Brain microvascular endothelial cell (primary cell): ENCODE measurements at regions not wholly inside any gene's neighbourhood (a gene's known extent, or its start where the extent isn't known, plus 50 kb on each side); places are given as distances from the start of the nearest gene placed in this dataset.

ENCODE experiments used
- DNase-seq: peaks from one replicate; pipeline ENCODE4 v3.0.0-alpha.2; 2020
- H3K27ac ChIP-seq: fragments of 250-450 bp; sonication (Bioruptor Pico); 2 replicates; pipeline ENCODE4 v1.5.1; 2020; ENCODE audit warnings: mild to moderate bottlenecking, moderate library complexity
- H3K27me3 ChIP-seq: fragments of 250-450 bp; sonication (Bioruptor Pico); replicated peaks from 2 replicates; pipeline ENCODE4 v1.5.1; 2020; ENCODE audit warnings: mild to moderate bottlenecking
- H3K36me3 ChIP-seq: fragments of 250-450 bp; sonication (Bioruptor Pico); replicated peaks from 2 replicates; pipeline ENCODE4 v1.5.1; 2020; ENCODE audit warnings: mild to moderate bottlenecking
- H3K4me3 ChIP-seq: 2 replicates; pipeline ENCODE4 v1.5.1; 2011; ENCODE audit warnings: low read depth, mild to moderate bottlenecking, control low read depth, low read length, moderate library complexity
- in situ Hi-C: cut with HindIII; loops from 2 replicates; pipeline ENCODE4 v1.10.0; 2017; ENCODE audit warnings: low sequenced_read_pairs, low pct_ligation_motif_present
- TF ChIP-seq, protein P1 (sequence below): IDR thresholded peaks from 2 replicates; pipeline ENCODE4 v1.5.1; 2011; ENCODE audit warnings: low read depth, mild to moderate bottlenecking, moderate library complexity, low read length, control low read depth, inconsistent platforms; ENCODE audit errors: missing control alignments

DNA sequence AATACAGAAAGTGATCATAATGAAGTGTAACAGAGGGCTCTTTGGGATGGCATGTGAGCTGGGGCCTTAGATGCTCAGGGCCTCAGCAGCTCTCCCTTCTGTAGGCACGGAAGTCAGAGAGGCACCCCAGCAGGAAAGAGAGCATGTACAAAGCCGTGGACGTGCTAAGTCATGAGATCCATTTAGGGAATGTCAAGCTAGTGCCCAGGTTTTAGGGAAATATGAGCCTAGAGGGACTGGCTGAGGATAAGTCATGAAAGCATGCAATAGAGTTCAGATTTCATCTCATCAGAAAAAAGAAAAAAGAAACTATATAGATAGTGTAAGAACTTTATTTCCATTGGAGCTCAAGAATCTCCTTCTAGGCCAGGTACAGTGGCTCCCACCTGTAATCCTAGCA lies 379.5 kb upstream of the KLF4 start:
- Histone ChIP-seq H3K4me3 (no peak overlapping the region), H3K27ac (no peak overlapping the region), H3K27me3 (no peaks in the 10 kb centered on the region), H3K36me3 (no peaks in the 10 kb centered on the region)
- no peak for DNase-seq
- TF ChIP-seq, protein P1, sequence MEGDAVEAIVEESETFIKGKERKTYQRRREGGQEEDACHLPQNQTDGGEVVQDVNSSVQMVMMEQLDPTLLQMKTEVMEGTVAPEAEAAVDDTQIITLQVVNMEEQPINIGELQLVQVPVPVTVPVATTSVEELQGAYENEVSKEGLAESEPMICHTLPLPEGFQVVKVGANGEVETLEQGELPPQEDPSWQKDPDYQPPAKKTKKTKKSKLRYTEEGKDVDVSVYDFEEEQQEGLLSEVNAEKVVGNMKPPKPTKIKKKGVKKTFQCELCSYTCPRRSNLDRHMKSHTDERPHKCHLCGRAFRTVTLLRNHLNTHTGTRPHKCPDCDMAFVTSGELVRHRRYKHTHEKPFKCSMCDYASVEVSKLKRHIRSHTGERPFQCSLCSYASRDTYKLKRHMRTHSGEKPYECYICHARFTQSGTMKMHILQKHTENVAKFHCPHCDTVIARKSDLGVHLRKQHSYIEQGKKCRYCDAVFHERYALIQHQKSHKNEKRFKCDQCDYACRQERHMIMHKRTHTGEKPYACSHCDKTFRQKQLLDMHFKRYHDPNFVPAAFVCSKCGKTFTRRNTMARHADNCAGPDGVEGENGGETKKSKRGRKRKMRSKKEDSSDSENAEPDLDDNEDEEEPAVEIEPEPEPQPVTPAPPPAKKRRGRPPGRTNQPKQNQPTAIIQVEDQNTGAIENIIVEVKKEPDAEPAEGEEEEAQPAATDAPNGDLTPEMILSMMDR = no peak
- in situ Hi-C loops = no loop called here

DNA sequence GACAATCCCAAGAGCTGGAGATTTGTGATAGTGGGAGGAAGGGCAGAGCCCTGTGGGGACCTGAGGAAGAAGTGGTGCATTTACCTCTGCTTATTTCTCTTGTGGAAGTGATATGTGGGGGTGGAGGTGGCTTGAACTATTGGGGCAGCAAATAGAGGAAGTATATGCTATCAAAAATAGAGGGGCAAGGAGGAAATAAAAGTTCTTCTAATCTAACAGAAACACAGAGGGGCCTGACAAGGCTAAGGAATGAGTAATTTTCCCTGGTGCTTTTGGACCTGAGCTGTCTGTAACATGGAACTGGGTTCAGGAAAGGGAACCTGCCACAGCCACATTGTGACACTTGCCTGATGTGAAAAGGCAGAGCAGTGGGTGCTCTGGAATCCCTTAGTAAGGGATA lies 378.6 kb upstream of the KLF4 start:
- H3K27ac ChIP-seq = no peak overlapping the region
- DNase-seq = no peak
- TF ChIP-seq, protein P1 = no peak
- H3K27me3 ChIP-seq = no peaks in the 10 kb centered on the region
- no peak overlapping the region for H3K4me3 ChIP-seq
- no peaks in the 10 kb centered on the region for H3K36me3 ChIP-seq
- in situ Hi-C loops = no loop called here

DNA sequence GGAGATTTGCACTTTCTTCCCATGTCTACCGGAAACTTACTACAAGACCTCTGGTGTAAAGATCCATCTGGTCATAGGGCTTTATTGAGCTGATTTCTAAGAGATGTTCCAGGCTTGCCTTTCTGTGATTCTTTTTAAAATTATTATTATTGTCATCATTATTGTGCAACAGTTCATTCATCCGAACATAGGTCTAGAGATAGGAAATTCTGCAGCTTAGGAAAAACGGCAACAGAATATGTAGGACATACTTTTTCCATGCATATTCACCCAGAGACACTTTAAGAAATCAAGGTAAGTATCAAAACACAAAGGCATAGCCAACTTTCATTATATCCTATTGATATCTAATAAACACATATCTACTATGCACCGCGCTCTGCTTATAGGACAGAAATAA lies 378.2 kb upstream of the KLF4 start:
- no peak for DNase-seq
- TF ChIP-seq, protein P1 = no peak
- in situ Hi-C loops = no loop called here

DNA sequence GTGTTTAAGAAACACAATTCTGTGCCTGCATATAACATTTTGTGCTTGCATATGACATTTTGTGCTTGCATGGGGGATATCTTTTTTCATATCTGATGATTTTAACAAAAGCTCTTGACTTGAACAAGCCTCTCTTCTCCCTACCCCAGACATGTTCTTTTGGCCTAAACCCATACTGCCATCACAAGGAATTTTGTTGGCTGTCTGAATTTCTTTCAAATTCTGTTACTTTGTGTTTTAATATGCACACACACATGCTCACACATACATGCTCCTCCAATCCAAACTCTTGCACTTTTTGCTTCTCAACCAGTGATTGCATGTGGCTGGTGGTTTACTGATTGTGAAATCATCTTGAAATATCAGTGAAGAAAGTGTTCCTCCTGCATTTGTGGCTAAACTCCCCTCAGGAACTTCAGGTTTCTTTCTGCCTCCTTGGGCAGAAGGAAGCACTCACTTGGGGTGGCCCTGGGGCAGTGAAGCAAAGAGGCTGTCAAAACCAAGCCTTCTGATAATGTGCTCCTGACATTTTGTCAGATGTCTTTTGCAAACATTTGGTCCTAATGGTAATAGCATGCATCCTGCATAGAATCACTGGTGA lies 377.2 kb upstream of the KLF4 start:
- H3K27ac ChIP-seq = no peak overlapping the region
- no peak overlapping the region for H3K4me3 ChIP-seq
- in situ Hi-C loops = no loop called here
- TF ChIP-seq, protein P1 = no peak
- no peaks in the 10 kb centered on the region for H3K36me3 ChIP-seq
- no peak for DNase-seq
- no peaks in the 10 kb centered on the region for H3K27me3 ChIP-seq

More for the DNA sequence above, 378.2 kb upstream of the KLF4 start:
- no peaks in the 10 kb centered on the region for H3K27me3 ChIP-seq
- H3K27ac ChIP-seq = no peak overlapping the region
- H3K36me3 ChIP-seq = no peaks in the 10 kb centered on the region
- no peak overlapping the region for H3K4me3 ChIP-seq

DNA sequence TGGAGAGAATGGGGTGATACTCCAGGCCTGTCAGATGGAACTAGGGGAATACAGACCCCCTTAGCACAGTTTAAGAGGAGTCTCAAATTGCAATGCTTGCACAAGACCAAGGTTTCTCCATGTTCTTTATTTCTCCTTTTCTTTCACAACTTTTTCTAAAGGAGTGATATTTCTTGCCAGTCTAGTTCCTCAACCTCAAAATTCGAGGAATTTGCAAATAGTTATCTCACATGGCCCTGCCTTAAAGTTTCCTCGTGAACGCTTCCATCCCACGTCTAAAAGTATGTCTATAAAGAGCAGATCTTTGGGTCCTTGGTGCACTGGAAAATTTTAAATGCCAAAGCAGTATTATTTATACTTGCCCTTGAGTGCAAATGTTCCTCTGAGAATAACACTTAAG lies 373.8 kb upstream of the KLF4 start:
- in situ Hi-C loops = no loop called here
- TF ChIP-seq, protein P1 = no peak
- Histone ChIP-seq H3K27me3 (no peaks in the 10 kb centered on the region), H3K4me3 (no peak overlapping the region), H3K27ac (no peak overlapping the region), H3K36me3 (no peaks in the 10 kb centered on the region)
- no peak for DNase-seq

DNA sequence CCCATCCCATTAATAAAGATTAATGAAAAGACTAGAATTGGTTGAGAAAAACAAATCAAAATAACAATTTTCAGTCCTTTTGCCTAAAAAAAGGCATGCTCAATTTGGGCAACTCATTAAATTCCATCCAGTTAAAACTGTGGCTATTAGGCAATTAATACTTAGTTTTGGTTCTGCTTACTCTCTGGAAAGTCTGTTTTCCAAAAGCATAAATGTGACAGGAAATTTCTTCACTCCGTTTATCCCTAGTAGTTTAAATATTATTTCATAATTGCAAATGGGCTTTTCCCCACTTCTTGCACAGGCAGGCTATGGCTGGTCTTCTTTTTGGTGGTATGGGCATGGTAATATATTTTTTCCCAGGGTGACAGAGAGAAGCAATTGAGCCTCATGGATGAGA lies 373.3 kb upstream of the KLF4 start:
- no peak for DNase-seq
- TF ChIP-seq, protein P1 = no peak
- no peaks in the 10 kb centered on the region for H3K36me3 ChIP-seq
- H3K27ac ChIP-seq = no peak overlapping the region
- in situ Hi-C loops = no loop called here
- no peaks in the 10 kb centered on the region for H3K27me3 ChIP-seq
- H3K4me3 ChIP-seq = no peak overlapping the region
